H1 (cell line): ENCODE measurements at regions not wholly inside any gene's neighbourhood (a gene's known extent, or its start where the extent isn't known, plus 50 kb on each side); places are given as distances from the start of the nearest gene placed in this dataset.
"Not testable (repeated sequence)": the region's sequence is repeated elsewhere in the genome, so short reads cannot be mapped to it uniquely, and the experiment has no call there.

ENCODE experiments used
- CTCF ChIA-PET: fragments of 300-600 bp; sonication (Branson Sonifier 250); formaldehyde crosslinking; loops from one replicate; lab custom pipeline; 2021; ENCODE audit not compliant: partially characterized antibody; lab: Charles Lee
- POLR2A ChIA-PET: fragments of 300-600 bp; sonication (Branson Sonifier 250); formaldehyde crosslinking; loops from one replicate; lab custom pipeline; 2021; ENCODE audit warnings: inconsistent platforms; ENCODE audit not compliant: partially characterized antibody; lab: Charles Lee
- DNase-seq, 2 experiments: peaks; one replicate each; pipeline versions ENCODE4 v3.0.0 to v3.0.0-alpha.2; 2010 to 2022; ENCODE audit warnings: low spot score in 2 of 2, low read depth in 1 of 2, mixed read lengths in 1 of 2
- FAIRE-seq: peaks from 2 replicates; lab custom pipeline; 2011; peaks lifted over from hg19 to GRCh38; lab: Jason Lieb, UNC
- H2AFZ ChIP-seq: 2 replicates; pipeline ENCODE4 v1.8.1; 2012; ENCODE audit warnings: low read length, inconsistent platforms
- H2AK5ac ChIP-seq: 2 replicates; pipeline ENCODE4 v1.6.1; 2013; ENCODE audit warnings: low read depth, low read length
- H2BK120ac ChIP-seq: replicated peaks from 2 replicates; pipeline ENCODE3; 2013; ENCODE audit warnings: low read depth, low read length, inconsistent platforms
- H2BK12ac ChIP-seq: 2 replicates; pipeline ENCODE4 v1.6.1; 2013; ENCODE audit warnings: low read depth, low read length
- H2BK15ac ChIP-seq: 2 replicates; pipeline ENCODE4 v1.6.1; 2013; ENCODE audit warnings: low read length
- H2BK20ac ChIP-seq: 2 replicates; pipeline ENCODE4 v1.6.1; 2013; ENCODE audit warnings: low read length
- H2BK5ac ChIP-seq: 2 replicates; pipeline ENCODE4 v1.6.1; 2013; ENCODE audit warnings: low read depth, low read length
- H3K14ac ChIP-seq: 2 replicates; pipeline ENCODE4 v1.6.1; 2013; ENCODE audit warnings: inconsistent platforms; ENCODE audit not compliant: insufficient read length
- H3K18ac ChIP-seq: 2 replicates; pipeline ENCODE4 v1.6.1; 2013; ENCODE audit warnings: low read length; ENCODE audit errors: extremely low read depth
- H3K23ac ChIP-seq: 2 replicates; pipeline ENCODE4 v1.6.1; 2013; ENCODE audit warnings: inconsistent platforms; ENCODE audit not compliant: insufficient read length
- H3K23me2 ChIP-seq: 2 replicates; pipeline ENCODE4 v1.6.1; 2013; ENCODE audit warnings: low read depth, low read length
- H3K27ac ChIP-seq: 2 replicates; pipeline ENCODE4 v1.6.1; 2011; ENCODE audit warnings: low read depth, low read length, inconsistent platforms
- H3K27me3 ChIP-seq, 4 experiments: replicated peaks in 1 of 4; 1 replicate in 1 of 4; 2 replicates in 3 of 4; pipeline versions ENCODE4 v1.6.1 to v1.8.1; 2011 to 2013; ENCODE audit warnings: low read length in 3 of 4, mild to moderate bottlenecking in 3 of 4, inconsistent platforms in 2 of 4, mixed read lengths in 2 of 4, moderate library complexity in 1 of 4; ENCODE audit not compliant: control insufficient read depth in 3 of 4, insufficient read depth in 3 of 4; ENCODE audit errors: extremely low read depth in 1 of 4
- H3K36me3 ChIP-seq, 4 experiments: 2 replicates each; pipeline versions ENCODE4 v1.6.1 to v1.8.1; 2011 to 2013; ENCODE audit warnings: mild to moderate bottlenecking in 4 of 4, low read length in 3 of 4, moderate library complexity in 2 of 4, control low read depth in 1 of 4, inconsistent platforms in 1 of 4; ENCODE audit not compliant: insufficient read depth in 4 of 4, control insufficient read depth in 2 of 4
- H3K4ac ChIP-seq: replicated peaks from 2 replicates; pipeline ENCODE3; 2013; ENCODE audit warnings: low read length, low read depth, mixed read lengths, inconsistent platforms; ENCODE audit not compliant: insufficient read length
- H3K4me1 ChIP-seq, 4 experiments: replicated peaks in 1 of 4; 1 replicate in 1 of 4; 2 replicates in 3 of 4; pipeline versions ENCODE4 v1.6.1 to v1.8.1; 2011 to 2013; ENCODE audit warnings: low read length in 3 of 4, inconsistent platforms in 2 of 4, mixed read lengths in 1 of 4; ENCODE audit not compliant: insufficient read depth in 4 of 4, control insufficient read depth in 3 of 4
- H3K4me2 ChIP-seq, 2 experiments: 2 replicates each; pipeline versions ENCODE4 v1.6.1 to v1.8.1; 2011 to 2013; ENCODE audit warnings: low read depth in 2 of 2, low read length in 2 of 2, control low read depth in 1 of 2, inconsistent platforms in 1 of 2, mild to moderate bottlenecking in 1 of 2; ENCODE audit not compliant: insufficient read depth in 1 of 2
- H3K4me3 ChIP-seq, 4 experiments: fragments of 200-600, 300-600 bp in 1 of 4; sonication (generic), shearing (Covaris generic), sonication (Bioruptor Twin) in 1 of 4; 2 replicates each; pipeline versions ENCODE4 v1.5.1 to v1.8.1; 2011 to 2016; ENCODE audit warnings: low read length in 4 of 4, low read depth in 3 of 4, control low read depth in 2 of 4, inconsistent platforms in 2 of 4, mild to moderate bottlenecking in 2 of 4, mixed read lengths in 1 of 4, moderate library complexity in 1 of 4; ENCODE audit not compliant: insufficient read depth in 2 of 4; ENCODE audit errors: extremely low read depth in 1 of 4
- H3K56ac ChIP-seq: replicated peaks from 2 replicates; pipeline ENCODE3; 2013; ENCODE audit warnings: low read depth, mild to moderate bottlenecking, mixed read lengths, low read length, inconsistent platforms; ENCODE audit not compliant: insufficient read length
- H3K79me1 ChIP-seq: 2 replicates; pipeline ENCODE4 v1.6.1; 2013; ENCODE audit warnings: low read depth, low read length, control low read depth
- H3K79me2 ChIP-seq, 2 experiments: 2 replicates each; pipeline versions ENCODE4 v1.6.1 to v1.8.1; 2012 to 2013; ENCODE audit warnings: low read length in 2 of 2, mild to moderate bottlenecking in 2 of 2, inconsistent platforms in 1 of 2; ENCODE audit not compliant: insufficient read depth in 2 of 2, control insufficient read depth in 1 of 2
- H3K9ac ChIP-seq, 4 experiments: replicated peaks in 1 of 4; 1 replicate in 1 of 4; 2 replicates in 3 of 4; pipeline versions ENCODE4 v1.6.1 to v1.8.1; 2011 to 2013; ENCODE audit warnings: low read depth in 3 of 4, low read length in 3 of 4, control low read depth in 2 of 4, mild to moderate bottlenecking in 2 of 4, moderate library complexity in 2 of 4, inconsistent platforms in 1 of 4; ENCODE audit errors: extremely low read depth in 1 of 4
- H3K9me3 ChIP-seq, 2 experiments: 2 replicates each; pipeline versions ENCODE4 v1.6.1 to v1.8.1; 2012 to 2013; ENCODE audit warnings: mild to moderate bottlenecking in 2 of 2, moderate library complexity in 2 of 2, control low read depth in 1 of 2, inconsistent platforms in 1 of 2, low read depth in 1 of 2, low read length in 1 of 2, mixed read lengths in 1 of 2; ENCODE audit not compliant: insufficient read depth in 2 of 2
- H4K20me1 ChIP-seq, 2 experiments: replicated peaks in 1 of 2; 2 replicates each; pipeline versions ENCODE3 to v1.8.1; 2011 to 2013; ENCODE audit warnings: inconsistent platforms in 2 of 2, low read length in 2 of 2, mild to moderate bottlenecking in 1 of 2; ENCODE audit not compliant: insufficient read depth in 2 of 2, control insufficient read depth in 1 of 2
- H4K5ac ChIP-seq: 2 replicates; pipeline ENCODE4 v1.6.1; 2013; ENCODE audit warnings: low read length, low read depth, mixed read lengths, inconsistent platforms; ENCODE audit not compliant: insufficient read length
- H4K8ac ChIP-seq: 2 replicates; pipeline ENCODE4 v1.8.0; 2013; ENCODE audit warnings: mild to moderate bottlenecking, moderate library complexity, low read length, inconsistent platforms; ENCODE audit not compliant: insufficient read depth; ENCODE audit errors: extremely low read depth
- H4K91ac ChIP-seq: replicated peaks from 2 replicates; pipeline ENCODE3; 2013; ENCODE audit warnings: low read length, mixed read lengths, inconsistent platforms; ENCODE audit not compliant: insufficient read length
- YY1 ChIP-seq: IDR thresholded peaks from 2 replicates; pipeline ENCODE4 v1.6.1; 2011; ENCODE audit warnings: low read depth, mild to moderate bottlenecking, low read length
- WGBS, 2 experiments: shearing (Covaris generic) in 1 of 2; methylation state at CpG; one replicate each; pipeline versions ENCODE4 v1.1.6 to v1.1.7; 2013 to 2015; ENCODE audit warnings: low lambda C conversion rate in 2 of 2, mixed read lengths in 2 of 2, inconsistent platforms in 1 of 2, low coverage in 1 of 2, missing lambda C conversion rate in 1 of 2; ENCODE audit not compliant: insufficient replicate concordance in 2 of 2, insufficient coverage in 1 of 2, insufficient read length in 1 of 2; ENCODE audit errors: extremely low coverage in 1 of 2, missing lambda C conversion rate in 1 of 2; 5-methylcytosine and 5-hydroxymethylcytosine counted together

DNA sequence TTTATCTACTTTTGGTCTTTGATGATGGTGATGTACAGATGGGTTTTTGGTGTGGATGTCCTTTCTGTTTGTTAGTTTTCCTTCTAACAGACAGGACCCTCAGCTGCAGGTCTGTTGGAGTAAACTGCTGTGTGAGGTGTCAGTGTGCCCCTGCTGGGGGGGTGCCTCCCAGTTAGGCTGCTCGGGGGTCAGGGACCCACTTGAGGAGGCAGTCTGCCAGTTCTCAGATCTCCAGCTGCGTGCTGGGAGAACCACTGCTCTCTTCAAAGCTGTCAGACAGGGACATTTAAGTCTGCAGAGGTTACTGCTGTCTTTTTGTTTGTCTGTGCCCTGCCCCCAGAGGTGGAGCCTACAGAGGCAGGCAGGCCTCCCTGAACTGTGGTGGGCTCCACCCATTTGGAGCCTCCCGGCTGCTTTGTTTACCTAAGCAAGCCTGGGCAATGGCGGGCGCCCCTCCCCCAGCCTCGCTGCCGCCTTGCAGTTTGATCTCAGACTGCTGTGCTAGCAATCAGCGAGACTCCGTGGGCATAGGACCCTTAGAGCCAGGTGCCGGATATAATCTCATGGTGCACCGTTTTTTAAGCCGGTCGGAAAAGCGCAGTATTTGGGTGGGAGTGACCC is 433.7 kb downstream of the CCSER2 start:
- Histone ChIP-seq H3K4me3 (peak overlapping the region in 2 of 4 experiments; percentile 7 to 39; a peak in 2 of 8 replicates), H3K4me2 (peak overlapping the region in 1 of 2 experiments; percentile 5; a peak in 2 of 4 replicates)
- H2BK120ac ChIP-seq, H2BK5ac ChIP-seq, FAIRE-seq, H4K91ac ChIP-seq, H3K9me3 ChIP-seq, H2BK15ac ChIP-seq, H3K4ac ChIP-seq, H4K5ac ChIP-seq, H3K27me3 ChIP-seq, H3K4me1 ChIP-seq, H3K9ac ChIP-seq, H3K56ac ChIP-seq, H3K79me1 ChIP-seq, H2AK5ac ChIP-seq, H2BK12ac ChIP-seq, H2BK20ac ChIP-seq, H4K8ac ChIP-seq, H2AFZ ChIP-seq, H3K79me2 ChIP-seq, H4K20me1 ChIP-seq, H3K23ac ChIP-seq, POLR2A ChIA-PET, H3K27ac ChIP-seq, H3K18ac ChIP-seq, H3K36me3 ChIP-seq, H3K23me2 ChIP-seq, H3K14ac ChIP-seq: not testable (repeated sequence)
- peak in 1 of 2 experiments; percentile 63 for DNase-seq
- TF ChIP-seq YY1 = peak; percentile 71
- 43% methylated on average over 13 of the region's 14 CpGs; no CpG with 5 or more reads in 1 of the 2 experiments for WGBS, 2 experiments
- CTCF ChIA-PET = interaction anchor here (1.3 to 1.7 kb wide), 2 partner anchors 10 to 34 kb away, joined by 4 to 5 read pairs; no protein-coding TSS in a partner anchor
